Cardiac muscle cell (in vitro differentiated cells and primary cell): ENCODE measurements at regions not wholly inside any gene's neighbourhood (a gene's known extent, or its start where the extent isn't known, plus 50 kb on each side); places are given as distances from the start of the nearest gene placed in this dataset.
A peak's percentile ranks its signal among the peaks of the same experiment; 100 is the strongest.

Source experiments
- DNase-seq, 2 donors: peaks; one replicate each; pipeline versions ENCODE4 v3.0.0 to v3.0.0-alpha.2; 2010 to 2017; ENCODE audit warnings: low read depth in 1 of 2, low spot score in 1 of 2
- H3K27ac ChIP-seq: fragments of 200-600 bp; sonication (generic); 2 replicates; pipeline ENCODE4 v1.5.1; 2016
- H3K27me3 ChIP-seq: fragments of 200-600 bp; sonication (generic); 2 replicates; pipeline ENCODE4 v1.6.0; 2016; ENCODE audit warnings: control low read depth
- H3K36me3 ChIP-seq: fragments of 200-600 bp; sonication (generic); 2 replicates; pipeline ENCODE4 v1.5.1; 2016; ENCODE audit warnings: control low read depth
- H3K4me1 ChIP-seq: fragments of 200-600 bp; sonication (generic); 2 replicates; pipeline ENCODE4 v1.8.1; 2017; ENCODE audit warnings: low read depth, mild to moderate bottlenecking, mixed run types
- H3K4me3 ChIP-seq: fragments of 200-600 bp; sonication (generic); 2 replicates; pipeline ENCODE4 v1.5.1; 2016; ENCODE audit warnings: mild to moderate bottlenecking
- H3K9me3 ChIP-seq: fragments of 200-600 bp; sonication (generic); 2 replicates; pipeline ENCODE4 v1.5.1; 2017; ENCODE audit warnings: low read depth, mild to moderate bottlenecking, control low read depth
- CTCF ChIP-seq: IDR thresholded peaks from 2 replicates; pipeline ENCODE4 v1.5.1; 2012; ENCODE audit warnings: low read depth, mild to moderate bottlenecking, low read length

- Histone ChIP-seq H3K27me3 (no peaks in the 10 kb centered on the region), H3K27ac (no peak overlapping the region), H3K36me3 (no peaks in the 10 kb centered on the region), H3K4me1 (peaks cover 10% of the 10 kb centered on the region), H3K9me3 (no peaks in the 10 kb centered on the region), H3K4me3 (no peak overlapping the region)
- TF ChIP-seq CTCF, result no peak
- no peak for DNase-seq
These were observed 188.3 kb downstream of the NRIP1 start for GRCh38 chr21:14876524-14876840.

GRCh38 chr21:14875704-14876523, 188.9 kb downstream of the NRIP1 start:
- TF ChIP-seq CTCF, result no peak
- Histone ChIP-seq H3K4me3 (no peak overlapping the region), H3K9me3 (no peaks in the 10 kb centered on the region), H3K27ac (peak overlapping the region; percentile 7), H3K4me1 (peaks cover 10% of the 10 kb centered on the region), H3K27me3 (no peaks in the 10 kb centered on the region), H3K36me3 (no peaks in the 10 kb centered on the region)
- no peak for DNase-seq

- H3K4me1 ChIP-seq, result peaks cover 10% of the 10 kb centered on the region
- no peak overlapping the region for H3K4me3 ChIP-seq
- no peaks in the 10 kb centered on the region for H3K36me3 ChIP-seq
- no peak for DNase-seq
- H3K27me3 ChIP-seq, result no peaks in the 10 kb centered on the region
- H3K9me3 ChIP-seq, result no peaks in the 10 kb centered on the region
- peak overlapping the region; percentile 7 for H3K27ac ChIP-seq
- no peak for TF ChIP-seq CTCF
These were observed 189.6 kb downstream of the NRIP1 start for GRCh38 chr21:14875186-14875585.

GRCh38 chr21:14874379-14874778, 190.4 kb downstream of the NRIP1 start:
- no peak overlapping the region for H3K4me3 ChIP-seq
- peaks cover 10% of the 10 kb centered on the region for H3K4me1 ChIP-seq
- no peak for DNase-seq
- H3K9me3 ChIP-seq, result no peaks in the 10 kb centered on the region
- no peaks in the 10 kb centered on the region for H3K36me3 ChIP-seq
- no peak for TF ChIP-seq CTCF
- H3K27ac ChIP-seq, result no peak overlapping the region
- H3K27me3 ChIP-seq, result no peaks in the 10 kb centered on the region

- peaks cover 18% of the 10 kb centered on the region for H3K4me1 ChIP-seq
- no peaks in the 10 kb centered on the region for H3K9me3 ChIP-seq
- no peaks in the 10 kb centered on the region for H3K27me3 ChIP-seq
- no peaks in the 10 kb centered on the region for H3K36me3 ChIP-seq
- no peak overlapping the region for H3K27ac ChIP-seq
- DNase-seq, result no peak
- no peak overlapping the region for H3K4me3 ChIP-seq
- TF ChIP-seq CTCF, result no peak
These were observed 192.9 kb downstream of the NRIP1 start for GRCh38 chr21:14871861-14872260.
